Sigmoid colon (tissue), 6 donors: ENCODE measurements at regions not wholly inside any gene's neighbourhood (a gene's known extent, or its start where the extent isn't known, plus 50 kb on each side); places are given as distances from the start of the nearest gene placed in this dataset.

Experiments
- DNase-seq: peaks from one replicate; pipeline ENCODE4 v3.0.0-alpha.2; 2019
- H3K27ac ChIP-seq, 4 donors: fragments of 200-600 bp; sonication (generic); one replicate each; pipeline ENCODE4 v1.5.1; 2016 to 2019; ENCODE audit warnings: mild to moderate bottlenecking in 1 of 4
- H3K27me3 ChIP-seq, 3 donors: fragments of 200-600 bp; sonication (generic); one replicate each; pipeline ENCODE4 v1.5.1; 2019; ENCODE audit warnings: mild to moderate bottlenecking in 1 of 3
- H3K36me3 ChIP-seq, 4 donors: fragments of 200-600 bp; sonication (generic); one replicate each; pipeline ENCODE4 v1.5.1; 2016 to 2019
- H3K4me1 ChIP-seq, 4 donors: fragments of 200-600 bp; sonication (generic); one replicate each; pipeline ENCODE4 v1.5.1; 2017 to 2019
- H3K4me3 ChIP-seq, 4 donors: fragments of 200-600 bp; sonication (generic); one replicate each; pipeline ENCODE4 v1.5.1; 2017 to 2019; ENCODE audit warnings: mild to moderate bottlenecking in 2 of 4, moderate library complexity in 1 of 4
- H3K9me3 ChIP-seq, 4 donors: fragments of 200-600 bp in 3 of 4; sonication (generic) in 3 of 4; one replicate each; pipeline versions ENCODE4 v1.5.1 to v1.6.1; 2013 to 2019
- EP300 ChIP-seq, 4 donors: sonication (generic); formaldehyde crosslinking; IDR thresholded peaks; one replicate each; pipeline ENCODE4 v1.6.1; 2017; ENCODE audit warnings: antibody characterized with exemption in 4 of 4
- POLR2A ChIP-seq, 2 donors: fragments of 450-650 bp; IDR thresholded peaks; one replicate each; pipeline ENCODE4 v1.6.1; 2016; ENCODE audit warnings: antibody characterized with exemption in 2 of 2, mild to moderate bottlenecking in 2 of 2, moderate library complexity in 2 of 2
- POLR2AphosphoS5 ChIP-seq, 4 donors: sonication (generic); formaldehyde crosslinking; IDR thresholded peaks; one replicate each; pipeline ENCODE4 v1.6.1; 2017; ENCODE audit warnings: antibody characterized with exemption in 4 of 4
- WGBS, 2 donors: extraction: QIAGEN DNeasy Blood & Tissue Kit; methylation state at CpG; one replicate each; pipeline ENCODE4 v1.1.7; 2013; 5-methylcytosine and 5-hydroxymethylcytosine counted together
- intact Hi-C: fragments of 100-400 bp; cut with DNase I; formaldehyde crosslinking; loops from one replicate; pipeline ENCODE4 v1.15.1; 2023
- TF ChIP-seq, protein P1 (sequence below), 4 experiments: fragments of 450-650 bp in 3 of 4; fragments of 200-600 bp in 1 of 4; IDR thresholded peaks; one replicate each; pipeline ENCODE4 v1.5.1; 2016 to 2019; ENCODE audit warnings: antibody characterized with exemption in 4 of 4, mild to moderate bottlenecking in 3 of 4, moderate library complexity in 2 of 4
- donor health status: healthy with polysubstance abuse.
- donor health status: healthy.

DNA sequence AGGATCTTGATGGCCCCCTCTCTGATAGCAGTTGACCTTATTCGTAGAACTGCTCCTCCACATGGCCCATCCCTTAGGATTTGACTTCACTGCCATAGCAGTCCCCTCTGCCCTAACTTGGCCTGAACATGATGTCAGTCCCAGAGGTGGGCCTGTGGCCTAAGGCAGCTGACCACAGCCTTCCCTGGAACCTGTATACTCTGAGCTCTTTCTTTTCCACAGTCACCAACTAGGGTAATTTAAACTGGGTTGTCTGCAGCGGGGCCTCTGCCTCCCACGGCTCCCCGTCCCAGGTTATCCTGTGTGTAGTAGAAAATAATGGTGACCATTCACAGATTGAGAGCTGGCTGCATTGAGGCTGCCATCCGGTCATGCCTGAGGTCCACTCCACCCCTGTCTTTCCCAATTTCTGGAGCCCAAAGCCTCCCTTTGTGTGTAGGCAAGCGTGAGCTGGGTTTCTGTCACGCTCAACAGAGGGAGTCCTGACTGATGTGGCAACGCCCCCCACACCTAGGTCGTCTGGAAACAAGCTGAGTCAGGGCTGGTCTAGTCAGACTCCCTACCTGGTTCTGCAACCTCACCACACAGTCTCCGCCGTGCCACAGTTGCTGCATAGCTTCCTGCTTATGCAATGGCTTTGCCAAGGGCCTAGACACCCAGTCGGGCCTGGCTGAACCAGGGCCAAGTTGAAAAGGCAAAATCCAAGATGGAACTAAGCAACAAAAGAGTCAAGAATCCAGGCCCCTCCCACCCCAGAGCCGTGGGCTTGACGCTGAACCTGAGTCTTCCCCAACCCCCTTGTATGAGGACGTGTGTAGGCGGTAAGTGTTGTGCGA, 284.5 kb downstream of the XXYLT1 start:
- H3K27ac ChIP-seq: no peak overlapping the region
- no peak for TF ChIP-seq EP300 (IDR thresholded peaks at IDR 0.05)
- TF ChIP-seq, protein P1, sequence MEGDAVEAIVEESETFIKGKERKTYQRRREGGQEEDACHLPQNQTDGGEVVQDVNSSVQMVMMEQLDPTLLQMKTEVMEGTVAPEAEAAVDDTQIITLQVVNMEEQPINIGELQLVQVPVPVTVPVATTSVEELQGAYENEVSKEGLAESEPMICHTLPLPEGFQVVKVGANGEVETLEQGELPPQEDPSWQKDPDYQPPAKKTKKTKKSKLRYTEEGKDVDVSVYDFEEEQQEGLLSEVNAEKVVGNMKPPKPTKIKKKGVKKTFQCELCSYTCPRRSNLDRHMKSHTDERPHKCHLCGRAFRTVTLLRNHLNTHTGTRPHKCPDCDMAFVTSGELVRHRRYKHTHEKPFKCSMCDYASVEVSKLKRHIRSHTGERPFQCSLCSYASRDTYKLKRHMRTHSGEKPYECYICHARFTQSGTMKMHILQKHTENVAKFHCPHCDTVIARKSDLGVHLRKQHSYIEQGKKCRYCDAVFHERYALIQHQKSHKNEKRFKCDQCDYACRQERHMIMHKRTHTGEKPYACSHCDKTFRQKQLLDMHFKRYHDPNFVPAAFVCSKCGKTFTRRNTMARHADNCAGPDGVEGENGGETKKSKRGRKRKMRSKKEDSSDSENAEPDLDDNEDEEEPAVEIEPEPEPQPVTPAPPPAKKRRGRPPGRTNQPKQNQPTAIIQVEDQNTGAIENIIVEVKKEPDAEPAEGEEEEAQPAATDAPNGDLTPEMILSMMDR (IDR thresholded peaks at IDR 0.05): no peak
- no peak for TF ChIP-seq POLR2A (IDR thresholded peaks at IDR 0.05)
- no peak for TF ChIP-seq POLR2AphosphoS5 (IDR thresholded peaks at IDR 0.05)
- H3K36me3 ChIP-seq: no peaks in the 10 kb centered on the region
- no peaks in the 10 kb centered on the region for H3K27me3 ChIP-seq
- H3K4me1 ChIP-seq: peaks cover 0 to 12% (median 7%) of the 10 kb centered on the region in 4 donors
- no peak for DNase-seq
- intact Hi-C loops: loop anchor here (10.0 kb wide), 1 partner anchor 302 kb away; the partner anchor contains the start of gene FAM43A
- WGBS, 2 donors: 81 to 85% methylated on average over 17 of the region's 17 CpGs
- no peaks in the 10 kb centered on the region for H3K9me3 ChIP-seq
- no peak overlapping the region for H3K4me3 ChIP-seq

DNA sequence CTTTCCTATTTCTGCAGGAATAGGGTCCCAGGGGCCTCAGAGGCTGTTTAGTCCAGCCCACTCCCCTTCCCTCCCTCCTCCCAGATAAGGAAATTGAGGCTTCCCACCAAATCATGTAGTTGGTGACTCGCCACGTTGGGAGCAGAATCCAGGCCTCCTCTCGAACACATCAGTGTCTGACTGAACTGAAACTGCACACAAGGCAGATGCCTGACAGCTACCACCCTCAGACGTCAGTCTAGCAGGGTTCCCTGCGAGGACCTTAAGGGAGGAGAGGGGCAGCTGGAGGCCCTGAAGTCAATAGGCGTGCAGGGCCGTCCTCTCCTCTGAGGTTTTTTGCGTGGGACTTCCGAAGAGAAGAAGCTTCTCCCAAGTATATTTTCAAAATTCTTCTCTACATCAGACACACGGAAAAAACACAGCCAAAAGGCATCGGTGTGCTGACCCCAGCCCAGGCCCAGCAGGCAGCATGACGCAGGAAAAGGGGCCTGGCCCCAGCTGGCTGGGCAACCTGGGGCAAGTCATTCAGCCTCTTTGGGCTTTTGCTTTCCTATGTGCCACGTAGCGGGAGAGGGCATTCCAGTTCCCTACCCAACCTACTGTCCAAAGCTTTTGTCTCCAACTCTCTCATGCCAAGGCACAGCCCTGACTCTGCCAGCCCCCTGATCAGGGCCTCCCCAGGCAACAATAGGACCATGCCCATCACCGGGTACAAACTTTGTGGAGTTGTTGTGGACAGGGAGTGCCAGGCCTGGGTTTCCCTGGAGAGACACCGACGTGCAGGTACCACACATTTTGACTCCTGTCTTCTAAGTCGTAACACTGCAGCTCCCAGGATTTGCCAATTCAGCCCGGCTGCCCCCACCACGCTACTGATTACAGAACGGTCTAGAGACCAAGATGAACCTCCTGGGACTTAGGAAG, 283.1 kb downstream of the XXYLT1 start:
- Histone ChIP-seq H3K27ac (no peak overlapping the region), H3K4me1 (peaks cover 0 to 12% (median 7%) of the 10 kb centered on the region in 4 donors), H3K36me3 (no peaks in the 10 kb centered on the region), H3K4me3 (no peak overlapping the region), H3K27me3 (no peaks in the 10 kb centered on the region), H3K9me3 (no peaks in the 10 kb centered on the region)
- TF ChIP-seq POLR2A (IDR thresholded peaks at IDR 0.05) (no peak), POLR2AphosphoS5 (IDR thresholded peaks at IDR 0.05) (no peak), EP300 (IDR thresholded peaks at IDR 0.05) (no peak)
- TF ChIP-seq, protein P1 (IDR thresholded peaks at IDR 0.05): no peak
- intact Hi-C loops: loop anchor here (10.0 kb wide), 1 partner anchor 303 kb away; the partner anchor contains the start of gene FAM43A
- no peak for DNase-seq
- WGBS, 2 donors: 78 to 94% methylated on average over 21 of the region's 21 CpGs

DNA sequence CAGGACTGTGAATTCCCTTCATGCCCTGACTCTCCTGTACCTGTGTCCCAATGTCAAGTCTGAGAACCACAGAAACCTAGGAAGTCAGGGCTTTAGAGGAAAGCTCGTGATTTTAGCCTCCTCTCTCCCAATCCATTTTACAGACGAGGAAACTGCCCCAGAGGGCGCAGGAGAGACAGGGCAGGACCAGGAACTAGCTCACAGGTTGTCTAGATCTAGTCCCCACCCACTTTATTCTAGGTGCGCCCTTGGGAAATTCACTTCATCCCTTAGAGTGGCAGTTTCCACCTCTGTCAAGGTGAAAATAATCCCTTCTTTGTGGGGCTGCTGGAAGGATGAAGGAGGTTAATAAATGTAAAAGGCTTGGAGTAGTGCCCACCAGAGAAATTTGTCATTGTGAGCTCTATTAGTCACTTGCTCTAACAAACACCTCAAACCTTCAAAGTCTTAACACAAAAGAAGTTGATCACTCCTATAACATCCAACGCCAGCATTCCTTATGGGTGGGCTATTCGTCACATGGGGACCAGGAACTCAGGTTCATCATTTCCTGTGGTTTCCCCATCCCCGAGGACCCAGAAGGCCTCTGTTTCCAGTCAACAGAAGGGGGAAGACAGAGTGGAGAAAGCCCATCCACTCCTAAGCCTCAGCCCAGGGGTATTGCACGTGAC, 282.3 kb downstream of the XXYLT1 start:
- no peaks in the 10 kb centered on the region for H3K36me3 ChIP-seq
- no peak for DNase-seq
- WGBS, 2 donors: 76 to 88% methylated on average over 8 of the region's 8 CpGs
- no peak for TF ChIP-seq POLR2AphosphoS5 (IDR thresholded peaks at IDR 0.05)
- TF ChIP-seq, protein P1 (IDR thresholded peaks at IDR 0.05): no peak
- no peak overlapping the region for H3K27ac ChIP-seq
- H3K4me3 ChIP-seq: no peak overlapping the region
- peaks cover 0 to 12% (median 7%) of the 10 kb centered on the region in 4 donors for H3K4me1 ChIP-seq
- intact Hi-C loops: loop anchor here (10.0 kb wide), 1 partner anchor 304 kb away; the partner anchor contains the start of gene FAM43A
- no peaks in the 10 kb centered on the region for H3K27me3 ChIP-seq
- no peaks in the 10 kb centered on the region for H3K9me3 ChIP-seq

DNA sequence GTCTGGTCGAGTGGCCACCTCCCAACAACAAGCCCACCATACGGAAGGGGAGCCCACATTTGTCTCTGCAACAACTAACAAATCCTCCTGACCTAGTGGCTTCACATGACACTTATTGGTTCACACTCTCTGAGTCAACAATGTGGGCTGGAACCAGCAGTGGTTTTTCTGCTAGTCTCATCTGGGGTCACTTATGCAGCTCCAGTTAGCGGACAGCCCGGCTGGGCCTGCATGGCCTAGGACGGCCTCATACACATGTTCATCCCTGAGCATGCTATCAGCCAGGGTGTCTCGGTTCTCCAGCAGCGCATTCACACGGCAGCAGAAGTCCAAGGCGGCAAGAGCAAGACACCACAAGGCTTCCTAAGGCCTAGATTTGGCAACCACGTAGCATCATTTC, 281.7 kb downstream of the XXYLT1 start:
- H3K9me3 ChIP-seq: no peaks in the 10 kb centered on the region

More for the DNA sequence above, 281.7 kb downstream of the XXYLT1 start:
- H3K36me3 ChIP-seq: no peaks in the 10 kb centered on the region
- peaks cover 0 to 12% (median 7%) of the 10 kb centered on the region in 4 donors for H3K4me1 ChIP-seq
- no peak overlapping the region for H3K4me3 ChIP-seq
- DNase-seq: no peak
- H3K27ac ChIP-seq: no peak overlapping the region
- no peaks in the 10 kb centered on the region for H3K27me3 ChIP-seq
- no peak for TF ChIP-seq POLR2AphosphoS5 (IDR thresholded peaks at IDR 0.05)
- intact Hi-C loops: loop anchor here (10.0 kb wide), 1 partner anchor 304 kb away; the partner anchor contains the start of gene FAM43A
- 77 to 96% methylated on average over 10 of the region's 10 CpGs for WGBS, 2 donors
